BJ (cell line): ENCODE measurements at regions not wholly inside any gene's neighbourhood (a gene's known extent, or its start where the extent isn't known, plus 50 kb on each side); places are given as distances from the start of the nearest gene placed in this dataset.

ENCODE experiments used
- CTCF ChIA-PET: fragments of 350-600 bp; formaldehyde crosslinking; extraction: SDS; loops from one replicate; lab custom pipeline; 2021; ENCODE audit warnings: antibody characterized with exemption, inconsistent platforms; lab: Yijun Ruan, JAX
- POLR2A ChIA-PET: fragments of 300-600 bp; sonication (Branson Sonifier 250); formaldehyde crosslinking; extraction: SDS; loops from one replicate; lab custom pipeline; 2021; ENCODE audit warnings: antibody characterized with exemption; lab: Charles Lee
- DNase-seq: peaks from one replicate; pipeline ENCODE4 v3.0.0-alpha.2; 2011; ENCODE audit warnings: low read depth
- H3K27me3 ChIP-seq: 2 replicates; pipeline ENCODE4 v1.6.0; 2011; ENCODE audit warnings: low read length; ENCODE audit not compliant: control insufficient read depth, insufficient read depth
- H3K36me3 ChIP-seq: 2 replicates; pipeline ENCODE4 v1.5.1; 2011; ENCODE audit warnings: low read length; ENCODE audit not compliant: control insufficient read depth, insufficient read depth
- H3K4me3 ChIP-seq: 2 replicates; pipeline ENCODE4 v1.5.1; 2011; ENCODE audit warnings: low read depth, mild to moderate bottlenecking, control low read depth, low read length
- TF ChIP-seq, protein P1 (sequence below): IDR thresholded peaks from 2 replicates; pipeline ENCODE4 v1.5.1; 2011; ENCODE audit warnings: low read depth, mild to moderate bottlenecking, control low read depth, inconsistent platforms, low read length, moderate library complexity; ENCODE audit not compliant: insufficient read depth

GRCh38 chr3:76969996-76970615, 69.8 kb upstream of the ROBO2 start:
- no peaks in the 10 kb centered on the region for H3K36me3 ChIP-seq
- no peaks in the 10 kb centered on the region for H3K27me3 ChIP-seq
- ChIA-PET POLR2A (no interaction called here), CTCF (no interaction called here)
- TF ChIP-seq, protein P1, sequence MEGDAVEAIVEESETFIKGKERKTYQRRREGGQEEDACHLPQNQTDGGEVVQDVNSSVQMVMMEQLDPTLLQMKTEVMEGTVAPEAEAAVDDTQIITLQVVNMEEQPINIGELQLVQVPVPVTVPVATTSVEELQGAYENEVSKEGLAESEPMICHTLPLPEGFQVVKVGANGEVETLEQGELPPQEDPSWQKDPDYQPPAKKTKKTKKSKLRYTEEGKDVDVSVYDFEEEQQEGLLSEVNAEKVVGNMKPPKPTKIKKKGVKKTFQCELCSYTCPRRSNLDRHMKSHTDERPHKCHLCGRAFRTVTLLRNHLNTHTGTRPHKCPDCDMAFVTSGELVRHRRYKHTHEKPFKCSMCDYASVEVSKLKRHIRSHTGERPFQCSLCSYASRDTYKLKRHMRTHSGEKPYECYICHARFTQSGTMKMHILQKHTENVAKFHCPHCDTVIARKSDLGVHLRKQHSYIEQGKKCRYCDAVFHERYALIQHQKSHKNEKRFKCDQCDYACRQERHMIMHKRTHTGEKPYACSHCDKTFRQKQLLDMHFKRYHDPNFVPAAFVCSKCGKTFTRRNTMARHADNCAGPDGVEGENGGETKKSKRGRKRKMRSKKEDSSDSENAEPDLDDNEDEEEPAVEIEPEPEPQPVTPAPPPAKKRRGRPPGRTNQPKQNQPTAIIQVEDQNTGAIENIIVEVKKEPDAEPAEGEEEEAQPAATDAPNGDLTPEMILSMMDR = no peak
- DNase-seq = no peak
- H3K4me3 ChIP-seq = no peak overlapping the region

DNA sequence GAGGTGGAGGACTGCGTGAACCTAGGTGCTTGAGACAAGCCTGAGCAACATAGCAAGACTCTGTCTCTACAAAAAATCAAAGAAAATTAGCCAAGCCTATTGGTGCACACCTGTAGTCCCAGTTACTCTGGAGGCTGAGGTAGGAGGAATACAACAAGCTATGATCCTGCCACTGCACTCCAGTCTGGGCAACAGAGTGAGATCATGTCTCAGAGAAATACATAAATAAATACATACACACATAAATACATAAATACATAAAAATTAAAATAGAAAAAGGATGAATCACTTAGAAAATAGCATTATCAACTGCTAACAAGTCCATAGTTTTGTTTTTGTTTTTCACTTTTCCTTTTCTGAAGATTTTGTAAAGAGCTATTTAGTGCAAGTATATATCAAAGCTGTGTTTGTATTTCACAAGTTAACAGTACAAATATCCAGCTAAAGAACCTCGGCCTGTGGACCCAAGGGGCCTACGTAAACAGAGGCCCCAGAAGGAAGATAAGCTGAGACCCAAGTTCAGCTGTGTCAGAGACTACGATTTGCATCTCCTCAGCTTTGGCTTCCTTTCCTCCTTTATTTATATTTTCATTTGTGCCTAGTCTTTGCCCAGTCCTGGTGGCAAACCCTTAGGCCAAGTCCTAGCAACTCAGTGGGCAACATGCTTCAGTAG, 67.1 kb upstream of the ROBO2 start:
- DNase-seq = no peak
- Histone ChIP-seq H3K36me3 (no peaks in the 10 kb centered on the region), H3K4me3 (no peak overlapping the region), H3K27me3 (no peaks in the 10 kb centered on the region)
- POLR2A ChIA-PET = no interaction called here
- TF ChIP-seq, protein P1 = no peak
- CTCF ChIA-PET = no interaction called here

GRCh38 chr3:76976996-76977395, 62.9 kb upstream of the ROBO2 start:
- ChIA-PET POLR2A (no interaction called here), CTCF (no interaction called here)
- TF ChIP-seq, protein P1 = no peak
- DNase-seq = no peak
- no peak overlapping the region for H3K4me3 ChIP-seq
- H3K36me3 ChIP-seq = no peaks in the 10 kb centered on the region
- H3K27me3 ChIP-seq = no peaks in the 10 kb centered on the region

DNA sequence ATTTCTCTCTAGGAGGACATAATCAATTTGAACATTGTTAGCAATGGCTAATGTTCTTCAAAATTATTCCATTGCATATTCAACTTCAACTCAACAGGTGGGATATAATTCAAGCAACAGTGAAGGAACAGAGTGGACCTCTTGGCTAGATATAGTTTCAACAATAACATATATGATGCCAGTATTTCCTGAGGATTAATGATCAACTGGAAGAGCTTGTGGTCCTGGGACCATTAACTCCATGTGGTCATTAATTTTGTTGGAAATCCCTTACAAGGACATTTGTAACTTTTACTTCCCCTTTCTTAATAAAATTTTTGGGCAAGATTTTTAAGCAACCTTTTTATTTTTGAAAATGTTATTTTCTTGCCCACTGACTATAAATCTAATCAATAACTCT, 54.3 kb upstream of the ROBO2 start:
- TF ChIP-seq, protein P1 = no peak
- no peaks in the 10 kb centered on the region for H3K36me3 ChIP-seq
- ChIA-PET POLR2A (no interaction called here), CTCF (no interaction called here)
- H3K4me3 ChIP-seq = no peak overlapping the region
- H3K27me3 ChIP-seq = no peaks in the 10 kb centered on the region
- DNase-seq = no peak

DNA sequence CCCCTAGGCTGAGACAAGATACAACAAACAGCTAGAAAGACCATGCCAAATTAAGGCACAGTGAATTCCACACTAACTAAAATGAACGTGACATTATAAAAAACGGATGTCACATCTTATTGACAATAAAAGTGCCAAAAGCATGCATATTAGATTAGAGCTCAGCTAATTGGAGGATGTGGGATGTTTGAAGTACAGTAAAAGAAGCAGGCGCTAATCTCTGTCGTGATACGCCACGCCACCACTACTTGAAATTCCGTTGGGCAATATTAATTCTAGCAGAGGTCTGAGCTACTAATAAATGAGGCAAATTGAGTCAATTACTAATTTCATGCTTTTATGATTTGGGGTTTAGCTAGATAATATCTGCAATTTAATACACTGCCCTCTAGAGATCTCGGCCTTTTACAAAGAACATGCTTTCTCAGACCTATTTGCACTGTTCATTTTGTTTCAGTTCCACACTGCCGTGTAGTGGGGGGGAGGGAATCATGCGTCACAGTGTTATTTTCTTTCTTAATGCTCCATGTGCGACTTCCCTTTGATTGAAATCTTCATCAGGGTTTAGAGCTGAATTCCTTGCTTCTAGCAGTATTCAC, 52.9 kb upstream of the ROBO2 start:
- TF ChIP-seq, protein P1 = no peak
- Histone ChIP-seq H3K4me3 (no peak overlapping the region), H3K27me3 (no peaks in the 10 kb centered on the region), H3K36me3 (no peaks in the 10 kb centered on the region)
- POLR2A ChIA-PET = no interaction called here
- no peak for DNase-seq
- CTCF ChIA-PET = interaction anchor here (0.6 kb wide), 1 partner anchor 77 kb away, joined by 3 read pairs; no protein-coding TSS in a partner anchor
